ENCODE measurements at regions not wholly inside any gene's neighbourhood (a gene's known extent, or its start where the extent isn't known, plus 50 kb on each side); places are given as distances from the start of the nearest gene placed in this dataset.
"Not testable (repeated sequence)": the region's sequence is repeated elsewhere in the genome, so short reads cannot be mapped to it uniquely, and the experiment has no call there.

GRCh38 chrX:30995060-30995700 lies 76.7 kb downstream of the FTHL17 start:
- TF ChIP-seq CTCF (IDR thresholded peaks at IDR 0.05), result no peak
- no peak overlapping the region for H3K27ac Mint-ChIP-seq
- H3K9me3 Mint-ChIP-seq, result no peaks in the 10 kb centered on the region
- H3K36me3 Mint-ChIP-seq (ENCODE audit: low read depth), result no peaks in the 10 kb centered on the region
- H3K27me3 Mint-ChIP-seq (ENCODE audit: insufficient read depth), result 0 out of 2 replicates have a peak, but pooled peaks cover 3% of the 10 kb centered on the region
- no peak for DNase-seq
- no peaks in the 10 kb centered on the region for H3K4me1 Mint-ChIP-seq (ENCODE audit: low read depth)
- no peak overlapping the region for H3K4me3 Mint-ChIP-seq

GRCh38 chrX:30994018-30994417 lies 77.8 kb downstream of the FTHL17 start:
- not testable (repeated sequence) for H3K36me3 Mint-ChIP-seq (ENCODE audit: low read depth); DNase-seq; H3K27ac Mint-ChIP-seq; H3K9me3 Mint-ChIP-seq; H3K4me1 Mint-ChIP-seq (ENCODE audit: low read depth); H3K4me3 Mint-ChIP-seq; H3K27me3 Mint-ChIP-seq (ENCODE audit: insufficient read depth)

- H3K27ac Mint-ChIP-seq, result no peak overlapping the region
- no peaks in the 10 kb centered on the region for H3K4me1 Mint-ChIP-seq (ENCODE audit: low read depth)
- H3K36me3 Mint-ChIP-seq (ENCODE audit: low read depth), result no peaks in the 10 kb centered on the region
- H3K4me3 Mint-ChIP-seq, result no peak overlapping the region
- H3K9me3 Mint-ChIP-seq, result no peaks in the 10 kb centered on the region
- no peak for DNase-seq
- H3K27me3 Mint-ChIP-seq (ENCODE audit: insufficient read depth), result peaks cover 3% of the 10 kb centered on the region; the same call in 1 of the 2 replicates
- no peak for TF ChIP-seq CTCF (IDR thresholded peaks at IDR 0.05)
Observed at GRCh38 chrX:30992381-30992904, 79.4 kb downstream of the FTHL17 start.

GRCh38 chrX:30990361-30990760 lies 81.5 kb downstream of the FTHL17 start:
- no peak overlapping the region for H3K27ac Mint-ChIP-seq
- no peak for DNase-seq
- H3K36me3 Mint-ChIP-seq (ENCODE audit: low read depth), result no peaks in the 10 kb centered on the region
- TF ChIP-seq CTCF (IDR thresholded peaks at IDR 0.05), result no peak
- no peak overlapping the region for H3K4me3 Mint-ChIP-seq
- H3K9me3 Mint-ChIP-seq, result no peaks in the 10 kb centered on the region
- H3K4me1 Mint-ChIP-seq (ENCODE audit: low read depth), result no peaks in the 10 kb centered on the region
- peaks cover 3% of the 10 kb centered on the region; the same call in 1 of the 2 replicates for H3K27me3 Mint-ChIP-seq (ENCODE audit: insufficient read depth)

- H3K4me3 Mint-ChIP-seq, result no peak overlapping the region
- H3K4me1 Mint-ChIP-seq (ENCODE audit: low read depth), result peaks cover 2% of the 10 kb centered on the region; the same call in 1 of the 2 replicates
- no peaks in the 10 kb centered on the region for H3K9me3 Mint-ChIP-seq
- no peak overlapping the region for H3K27ac Mint-ChIP-seq
- DNase-seq, result no peak
- H3K27me3 Mint-ChIP-seq (ENCODE audit: insufficient read depth), result peaks cover 6% of the 10 kb centered on the region
- TF ChIP-seq CTCF (IDR thresholded peaks at IDR 0.05), result no peak
- H3K36me3 Mint-ChIP-seq (ENCODE audit: low read depth), result no peaks in the 10 kb centered on the region
Observed at GRCh38 chrX:30982467-30982866, 89.4 kb downstream of the FTHL17 start.

GRCh38 chrX:30981968-30982367 lies 89.9 kb downstream of the FTHL17 start:
- Mint-ChIP-seq H3K27ac (no peak overlapping the region), H3K9me3 (no peaks in the 10 kb centered on the region), H3K4me1 (ENCODE audit: low read depth) (peaks cover 5% of the 10 kb centered on the region; the same call in 1 of the 2 replicates), H3K27me3 (ENCODE audit: insufficient read depth) (peaks cover 9% of the 10 kb centered on the region), H3K36me3 (ENCODE audit: low read depth) (no peaks in the 10 kb centered on the region), H3K4me3 (no peak overlapping the region)
- no peak for DNase-seq
- TF ChIP-seq CTCF (IDR thresholded peaks at IDR 0.05), result no peak

Measured in HFFc6 (cell line).